ENCODE measurements at regions not wholly inside any gene's neighbourhood (a gene's known extent, or its start where the extent isn't known, plus 50 kb on each side); places are given as distances from the start of the nearest gene placed in this dataset.

DNA sequence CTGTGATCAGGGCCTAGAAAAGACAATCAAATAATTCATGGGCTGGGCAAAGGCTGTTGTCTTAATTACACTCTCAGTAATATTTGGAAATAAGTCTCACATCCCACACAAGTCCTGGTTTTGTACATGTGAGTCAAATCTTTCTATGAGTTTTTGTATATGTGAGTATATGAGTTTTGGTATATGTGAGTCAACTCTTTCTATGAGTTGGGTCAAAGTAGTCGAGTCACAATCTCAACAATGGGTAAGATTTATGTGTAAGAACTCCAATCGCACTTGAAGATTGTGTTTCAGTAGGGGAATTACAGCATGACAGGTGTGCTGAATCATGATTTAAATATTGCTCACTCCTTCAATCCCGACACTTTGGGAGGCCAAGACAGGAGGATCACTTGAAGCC is 975.5 kb upstream of the TSPY4 start:
- TF ChIP-seq FOSL2 (CRISPR knock-in tag; IDR thresholded peaks at IDR 0.05) = no peak
- TF ChIP-seq, protein P1, sequence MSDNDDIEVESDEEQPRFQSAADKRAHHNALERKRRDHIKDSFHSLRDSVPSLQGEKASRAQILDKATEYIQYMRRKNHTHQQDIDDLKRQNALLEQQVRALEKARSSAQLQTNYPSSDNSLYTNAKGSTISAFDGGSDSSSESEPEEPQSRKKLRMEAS (IDR thresholded peaks at IDR 0.05) = no peak
- TF ChIP-seq GATAD2A (CRISPR knock-in tag; IDR thresholded peaks at IDR 0.05) = no peak
- TF ChIP-seq ZNF616 (CRISPR knock-in tag; IDR thresholded peaks at IDR 0.05; ENCODE audit: low read depth) = no peak
- TF ChIP-seq, protein P2, sequence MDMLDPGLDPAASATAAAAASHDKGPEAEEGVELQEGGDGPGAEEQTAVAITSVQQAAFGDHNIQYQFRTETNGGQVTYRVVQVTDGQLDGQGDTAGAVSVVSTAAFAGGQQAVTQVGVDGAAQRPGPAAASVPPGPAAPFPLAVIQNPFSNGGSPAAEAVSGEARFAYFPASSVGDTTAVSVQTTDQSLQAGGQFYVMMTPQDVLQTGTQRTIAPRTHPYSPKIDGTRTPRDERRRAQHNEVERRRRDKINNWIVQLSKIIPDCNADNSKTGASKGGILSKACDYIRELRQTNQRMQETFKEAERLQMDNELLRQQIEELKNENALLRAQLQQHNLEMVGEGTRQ (IDR thresholded peaks at IDR 0.05; ENCODE audit: low read depth, low read length) = no peak
- TF ChIP-seq, protein P2 (CRISPR knock-in tag; IDR thresholded peaks at IDR 0.05; ENCODE audit: borderline replicate concordance) = no peak
- no peak for TF ChIP-seq ZSCAN25 (CRISPR knock-in tag; IDR thresholded peaks at IDR 0.05)
- TF ChIP-seq MEF2D (CRISPR knock-in tag; IDR thresholded peaks at IDR 0.05) = no peak
- no peak for TF ChIP-seq HMG20B (CRISPR knock-in tag; conservative IDR thresholded peaks at IDR 0.05)
- no peak for TF ChIP-seq ZNF749 (CRISPR knock-in tag; IDR thresholded peaks at IDR 0.05; ENCODE audit: borderline replicate concordance)
- TF ChIP-seq ZFY (CRISPR knock-in tag; IDR thresholded peaks at IDR 0.05) = no peak
- TF ChIP-seq, protein P3, sequence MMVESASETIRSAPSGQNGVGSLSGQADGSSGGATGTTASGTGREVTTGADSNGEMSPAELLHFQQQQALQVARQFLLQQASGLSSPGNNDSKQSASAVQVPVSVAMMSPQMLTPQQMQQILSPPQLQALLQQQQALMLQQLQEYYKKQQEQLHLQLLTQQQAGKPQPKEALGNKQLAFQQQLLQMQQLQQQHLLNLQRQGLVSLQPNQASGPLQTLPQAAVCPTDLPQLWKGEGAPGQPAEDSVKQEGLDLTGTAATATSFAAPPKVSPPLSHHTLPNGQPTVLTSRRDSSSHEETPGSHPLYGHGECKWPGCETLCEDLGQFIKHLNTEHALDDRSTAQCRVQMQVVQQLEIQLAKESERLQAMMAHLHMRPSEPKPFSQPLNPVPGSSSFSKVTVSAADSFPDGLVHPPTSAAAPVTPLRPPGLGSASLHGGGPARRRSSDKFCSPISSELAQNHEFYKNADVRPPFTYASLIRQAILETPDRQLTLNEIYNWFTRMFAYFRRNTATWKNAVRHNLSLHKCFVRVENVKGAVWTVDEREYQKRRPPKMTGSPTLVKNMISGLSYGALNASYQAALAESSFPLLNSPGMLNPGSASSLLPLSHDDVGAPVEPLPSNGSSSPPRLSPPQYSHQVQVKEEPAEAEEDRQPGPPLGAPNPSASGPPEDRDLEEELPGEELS (CRISPR knock-in tag; IDR thresholded peaks at IDR 0.05) = no peak
- no peak for TF ChIP-seq HNRNPH1 (optimal IDR thresholded peaks at IDR 0.05; ENCODE audit: low read depth, low read length)
- H3K4me2 ChIP-seq (ENCODE audit: low read depth, low read length) = no peak overlapping the region
- BruUV-seq (replicated peaks) = no TSS peak
- FAIRE-seq (no peak), DNase-seq (ENCODE audit: low spot score) (no peak), ATAC-seq (no peak)
- in situ Hi-C loops (cut with HindIII; ENCODE audit: extremely low pct_ligation_motif_present, low pct_unique_long_range_greater_than_20kb) (no loop called here), intact Hi-C loops (cut with micrococcal nuclease; ENCODE audit: unreplicated experiment) (no loop called here)
- ChIA-PET CTCF (ENCODE audit: low intra/inter-chr PET ratio, low total read pairs) (no interaction called here), POLR2A (no interaction called here)
- H3K27ac ChIP-seq (ENCODE audit: extremely low read length, insufficient read depth, low read length) = no peak overlapping the region
- no peaks in the 10 kb centered on the region for H4K20me1 ChIP-seq (ENCODE audit: insufficient read depth, low read length)
- H3K36me3 ChIP-seq (replicated peaks in 1 of 2; ENCODE audit: control insufficient read depth in 1 of 2, insufficient read depth in 2 of 2, low read length in 2 of 2) = no peaks in the 10 kb centered on the region
- no peak overlapping the region for H2AFZ ChIP-seq (ENCODE audit: low read length)
- no peak overlapping the region for H3K4me3 ChIP-seq (replicated peaks in 1 of 3; ENCODE audit: insufficient read depth in 1 of 3, low read depth in 2 of 3, low read length in 3 of 3)
- H3K4me1 ChIP-seq (ENCODE audit: insufficient read depth, low read length) = no peaks in the 10 kb centered on the region
- H3K79me2 ChIP-seq (ENCODE audit: insufficient read depth, low read length) = no peaks in the 10 kb centered on the region
- no peak overlapping the region for H3K9ac ChIP-seq (ENCODE audit: insufficient read depth, low read depth, low read length)
- H3K27me3 ChIP-seq (ENCODE audit: control insufficient read depth in 1 of 2, insufficient read depth in 2 of 2, low read length in 2 of 2) = no peaks in the 10 kb centered on the region
- peaks cover 8% of the 10 kb centered on the region for H3K9me3 ChIP-seq (ENCODE audit: low read length)
- 0% methylated on average over 2 of the region's 3 CpGs for WGBS (ENCODE audit: low lambda C conversion rate)

Data from HepG2 (cell line).